Esophagus muscularis mucosa (tissue), 4 donors: ENCODE measurements at regions not wholly inside any gene's neighbourhood (a gene's known extent, or its start where the extent isn't known, plus 50 kb on each side); places are given as distances from the start of the nearest gene placed in this dataset.
A peak's percentile ranks its signal among the peaks of the same experiment; 100 is the strongest.

Source experiments
- DNase-seq: peaks from one replicate; pipeline ENCODE4 v3.0.0-alpha.2; 2017; ENCODE audit errors: extremely low spot score
- H3K27ac ChIP-seq, 4 donors: fragments of 200-600 bp; sonication (generic); replicated peaks in 1 of 4; 1 replicate in 3 of 4; 2 replicates in 1 of 4; pipeline ENCODE4 v1.5.1; 2016 to 2019; ENCODE audit warnings: mild to moderate bottlenecking in 1 of 4
- H3K27me3 ChIP-seq, 4 donors: fragments of 200-600 bp; sonication (generic); one replicate each; pipeline versions ENCODE4 v1.5.1 to v1.6.0; 2016 to 2019
- H3K36me3 ChIP-seq, 4 donors: fragments of 200-600 bp; sonication (generic); one replicate each; pipeline ENCODE4 v1.5.1; 2016 to 2019
- H3K4me1 ChIP-seq, 4 donors: fragments of 200-600 bp; sonication (generic); one replicate each; pipeline ENCODE4 v1.5.1; 2016 to 2019
- H3K4me3 ChIP-seq, 4 donors: fragments of 200-600 bp; sonication (generic); 1 replicate in 2 of 4; 2 replicates in 2 of 4; pipeline ENCODE4 v1.5.1; 2016 to 2019; ENCODE audit warnings: mild to moderate bottlenecking in 4 of 4, moderate library complexity in 1 of 4
- H3K9me3 ChIP-seq, 4 donors: fragments of 200-600 bp; sonication (generic); 1 replicate in 3 of 4; 2 replicates in 1 of 4; pipeline ENCODE4 v1.5.1; 2016 to 2019
- EP300 ChIP-seq: sonication (generic); formaldehyde crosslinking; IDR thresholded peaks from one replicate; pipeline ENCODE4 v1.6.1; 2017; ENCODE audit warnings: antibody characterized with exemption
- POLR2A ChIP-seq: fragments of 450-650 bp; IDR thresholded peaks from one replicate; pipeline ENCODE4 v1.6.1; 2017; ENCODE audit warnings: antibody characterized with exemption, moderate library complexity, mild to moderate bottlenecking, low read depth
- POLR2AphosphoS5 ChIP-seq, 2 donors: sonication (generic); formaldehyde crosslinking; IDR thresholded peaks; one replicate each; pipeline ENCODE4 v1.6.1; 2017; ENCODE audit warnings: antibody characterized with exemption in 2 of 2
- WGBS: methylation state at CpG from one replicate; pipeline ENCODE4 v1.1.5; 2018; 5-methylcytosine and 5-hydroxymethylcytosine counted together
- intact Hi-C: fragments of 100-400 bp; cut with DNase I; formaldehyde crosslinking; loops from one replicate; pipeline ENCODE4 v1.15.1; 2023
- TF ChIP-seq, protein P1 (sequence below), 3 experiments: fragments of 200-600 bp in 2 of 3; fragments of 450-650 bp in 1 of 3; sonication (generic) in 2 of 3; IDR thresholded peaks; one replicate each; pipeline ENCODE4 v1.5.1; 2017 to 2019; ENCODE audit warnings: antibody characterized with exemption in 3 of 3, mild to moderate bottlenecking in 2 of 3, moderate library complexity in 1 of 3

DNA sequence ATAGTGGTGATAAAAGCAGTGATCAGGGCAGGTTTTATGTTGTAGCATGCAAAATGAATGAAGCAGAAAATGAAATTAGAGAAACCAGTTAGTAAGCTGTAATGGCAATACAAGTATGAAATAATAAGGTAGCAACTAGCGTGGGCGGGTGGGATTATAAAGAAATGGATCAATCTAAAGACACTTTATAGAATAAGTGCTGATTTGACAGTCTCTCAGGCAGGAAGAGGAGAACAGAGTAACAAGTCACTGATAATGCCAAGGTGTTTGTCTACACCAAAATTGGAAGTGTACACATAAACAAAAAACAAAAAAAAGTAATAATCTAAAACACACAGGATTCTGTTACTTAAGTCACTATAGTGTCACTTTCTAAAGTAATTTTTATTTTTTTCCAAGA is 51.0 kb upstream of the PCBP1 start:
- TF ChIP-seq, protein P1, sequence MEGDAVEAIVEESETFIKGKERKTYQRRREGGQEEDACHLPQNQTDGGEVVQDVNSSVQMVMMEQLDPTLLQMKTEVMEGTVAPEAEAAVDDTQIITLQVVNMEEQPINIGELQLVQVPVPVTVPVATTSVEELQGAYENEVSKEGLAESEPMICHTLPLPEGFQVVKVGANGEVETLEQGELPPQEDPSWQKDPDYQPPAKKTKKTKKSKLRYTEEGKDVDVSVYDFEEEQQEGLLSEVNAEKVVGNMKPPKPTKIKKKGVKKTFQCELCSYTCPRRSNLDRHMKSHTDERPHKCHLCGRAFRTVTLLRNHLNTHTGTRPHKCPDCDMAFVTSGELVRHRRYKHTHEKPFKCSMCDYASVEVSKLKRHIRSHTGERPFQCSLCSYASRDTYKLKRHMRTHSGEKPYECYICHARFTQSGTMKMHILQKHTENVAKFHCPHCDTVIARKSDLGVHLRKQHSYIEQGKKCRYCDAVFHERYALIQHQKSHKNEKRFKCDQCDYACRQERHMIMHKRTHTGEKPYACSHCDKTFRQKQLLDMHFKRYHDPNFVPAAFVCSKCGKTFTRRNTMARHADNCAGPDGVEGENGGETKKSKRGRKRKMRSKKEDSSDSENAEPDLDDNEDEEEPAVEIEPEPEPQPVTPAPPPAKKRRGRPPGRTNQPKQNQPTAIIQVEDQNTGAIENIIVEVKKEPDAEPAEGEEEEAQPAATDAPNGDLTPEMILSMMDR (IDR thresholded peaks at IDR 0.05) = no peak
- TF ChIP-seq POLR2A (no peak), POLR2AphosphoS5 (IDR thresholded peaks at IDR 0.05) (no peak), EP300 (no peak)
- Histone ChIP-seq H3K36me3 (peaks cover 0 to 5% (median 0%) of the 10 kb centered on the region in 4 donors), H3K9me3 (no peaks in the 10 kb centered on the region), H3K4me3 (no peak overlapping the region), H3K27me3 (no peaks in the 10 kb centered on the region), H3K4me1 (peaks cover 10 to 27% (median 21%) of the 10 kb centered on the region in 4 donors), H3K27ac (no peak overlapping the region)
- intact Hi-C loops = no loop called here
- 96% methylated on average over 2 of the region's 2 CpGs for WGBS
- DNase-seq = no peak

- Histone ChIP-seq H3K27me3 (no peaks in the 10 kb centered on the region), H3K27ac (peak overlapping the region; percentile 17 to 70 (median 32)), H3K4me1 (peaks cover 16 to 36% (median 30%) of the 10 kb centered on the region in 4 donors), H3K9me3 (no peaks in the 10 kb centered on the region), H3K4me3 (peak overlapping the region in 1 of 4 donors; percentile 15), H3K36me3 (peaks cover 0 to 5% (median 0%) of the 10 kb centered on the region in 4 donors)
- no peak for DNase-seq
- intact Hi-C loops = no loop called here
- WGBS = 20% methylated on average over 1 of the region's 1 CpG
- TF ChIP-seq POLR2A (no peak), EP300 (no peak), POLR2AphosphoS5 (IDR thresholded peaks at IDR 0.05) (no peak)
- TF ChIP-seq, protein P1 (IDR thresholded peaks at IDR 0.05) = no peak
These were observed 51.9 kb upstream of the PCBP1 start for GRCh38 chr2:70035344-70035844.

GRCh38 chr2:70030724-70031420 is 56.4 kb upstream of the PCBP1 start:
- Histone ChIP-seq H3K36me3 (peaks cover 0 to 5% (median 0%) of the 10 kb centered on the region in 4 donors), H3K27me3 (no peaks in the 10 kb centered on the region), H3K9me3 (no peaks in the 10 kb centered on the region), H3K27ac (peak overlapping the region; percentile 74 to 85 (median 78)), H3K4me1 (peaks cover 31 to 49% (median 43%) of the 10 kb centered on the region in 4 donors), H3K4me3 (no peak overlapping the region)
- no peak for TF ChIP-seq POLR2A
- TF ChIP-seq, protein P1 (IDR thresholded peaks at IDR 0.05) = no peak
- TF ChIP-seq EP300 = no peak
- no peak for TF ChIP-seq POLR2AphosphoS5 (IDR thresholded peaks at IDR 0.05)
- intact Hi-C loops = no loop called here
- WGBS = 53% methylated on average over 1 of the region's 1 CpG
- DNase-seq = no peak

GRCh38 chr2:70029814-70030409 is 57.4 kb upstream of the PCBP1 start:
- DNase-seq = no peak
- intact Hi-C loops = no loop called here
- peak overlapping the region in 1 of 4 donors; percentile 0 for H3K4me3 ChIP-seq
- H3K9me3 ChIP-seq = no peaks in the 10 kb centered on the region
- no peaks in the 10 kb centered on the region for H3K27me3 ChIP-seq
- H3K4me1 ChIP-seq = peaks cover 26 to 39% (median 34%) of the 10 kb centered on the region in 4 donors
- H3K36me3 ChIP-seq = peaks cover 0 to 12% (median 0%) of the 10 kb centered on the region in 4 donors
- TF ChIP-seq POLR2AphosphoS5 (IDR thresholded peaks at IDR 0.05) (peak; percentile 70 to 75), EP300 (no peak), POLR2A (no peak)
- TF ChIP-seq, protein P1 (IDR thresholded peaks at IDR 0.05) = no peak
- WGBS = 11% methylated on average over 3 of the region's 3 CpGs
- peak overlapping the region; percentile 74 to 85 (median 78) for H3K27ac ChIP-seq
